Endothelial cell of umbilical vein (primary cell): ENCODE measurements at regions not wholly inside any gene's neighbourhood (a gene's known extent, or its start where the extent isn't known, plus 50 kb on each side); places are given as distances from the start of the nearest gene placed in this dataset.

Experiments used
- BruUV-seq: library from RNA; stranded (reverse); fragments of 400-500 nt; replicated peaks from 2 replicates; lab custom pipeline; 2021; lab: Mats Ljungman, UMichigan
- CTCF ChIA-PET: fragments of 300-600, 350-600 bp; sonication (Branson Sonifier 250); formaldehyde crosslinking; loops from one replicate; lab custom pipeline; 2021; ENCODE audit warnings: antibody characterized with exemption, inconsistent platforms; lab: Charles Lee
- POLR2A ChIA-PET: fragments of 300-600, 350-600 bp; sonication (Branson Sonifier 250); formaldehyde crosslinking; loops from one replicate; lab custom pipeline; 2021; ENCODE audit warnings: antibody characterized with exemption, inconsistent platforms; lab: Charles Lee
- DNase-seq: peaks from one replicate; pipeline ENCODE4 v3.0.0-alpha.2; 2011; ENCODE audit warnings: low read depth, low spot score
- FAIRE-seq: peaks from 2 replicates; lab custom pipeline; 2011; peaks lifted over from hg19 to GRCh38; lab: Jason Lieb, UNC
- H2AFZ ChIP-seq: 2 replicates; pipeline ENCODE4 v1.6.0; 2012; ENCODE audit warnings: low read depth, low read length, control low read depth, inconsistent platforms
- H3K27ac ChIP-seq: 2 replicates; pipeline ENCODE4 v1.5.1; 2011; ENCODE audit warnings: low read depth, mild to moderate bottlenecking, control low read depth, low read length, moderate library complexity; ENCODE audit not compliant: insufficient read depth
- H3K27me3 ChIP-seq, 2 experiments: 2 replicates each; pipeline versions ENCODE4 v1.6.0 to v1.6.1; 2011; ENCODE audit warnings: low read length in 2 of 2, mixed read lengths in 1 of 2; ENCODE audit not compliant: control insufficient read depth in 2 of 2, insufficient read depth in 2 of 2
- H3K36me3 ChIP-seq, 2 experiments: 2 replicates in 1 of 2; 3 replicates in 1 of 2; pipeline ENCODE4 v1.5.1; 2011; ENCODE audit warnings: low read length in 2 of 2, mild to moderate bottlenecking in 1 of 2, moderate library complexity in 1 of 2; ENCODE audit not compliant: control insufficient read depth in 2 of 2, insufficient read depth in 2 of 2; ENCODE audit errors: extremely low read depth in 1 of 2
- H3K4me1 ChIP-seq: 3 replicates; pipeline ENCODE4 v1.5.1; 2011; ENCODE audit warnings: mild to moderate bottlenecking, low read length; ENCODE audit not compliant: control insufficient read depth, insufficient read depth; ENCODE audit errors: extremely low read depth
- H3K4me2 ChIP-seq: 2 replicates; pipeline ENCODE4 v1.6.1; 2011; ENCODE audit warnings: low read length, control low read depth, mixed read lengths; ENCODE audit not compliant: insufficient read depth
- H3K4me3 ChIP-seq, 3 experiments: fragments of 200-600 bp in 1 of 3; sonication (generic), shearing (Covaris generic) in 1 of 3; replicated peaks in 1 of 3; 2 replicates each; pipeline ENCODE4 v1.5.1; 2011 to 2016; ENCODE audit warnings: control low read depth in 3 of 3, low read length in 3 of 3, mild to moderate bottlenecking in 2 of 3, inconsistent platforms in 1 of 3, low read depth in 1 of 3, moderate library complexity in 1 of 3; ENCODE audit not compliant: insufficient read depth in 1 of 3
- H3K79me2 ChIP-seq: 2 replicates; pipeline ENCODE4 v1.6.0; 2012; ENCODE audit warnings: low read length, inconsistent platforms; ENCODE audit not compliant: control insufficient read depth, insufficient read depth
- H3K9ac ChIP-seq: replicated peaks from 2 replicates; pipeline ENCODE3; 2011; ENCODE audit warnings: low read length, control low read depth; ENCODE audit not compliant: insufficient read depth; ENCODE audit errors: extremely low read depth
- H3K9me1 ChIP-seq: replicated peaks from 3 replicates; pipeline ENCODE4 v1.6.0; 2011; ENCODE audit warnings: mild to moderate bottlenecking, low read length; ENCODE audit not compliant: control insufficient read depth, insufficient read depth; ENCODE audit errors: extremely low read depth
- H3K9me3 ChIP-seq: replicated peaks from 2 replicates; pipeline ENCODE4 v1.5.1; 2012; ENCODE audit warnings: low read length, inconsistent platforms; ENCODE audit not compliant: control insufficient read depth, insufficient read depth
- H4K20me1 ChIP-seq: replicated peaks from 2 replicates; pipeline ENCODE3; 2011; ENCODE audit warnings: mild to moderate bottlenecking, low read length; ENCODE audit not compliant: control insufficient read depth, insufficient read depth; ENCODE audit errors: extremely low read depth
- CTCF ChIP-seq, 2 donors: IDR thresholded peaks; 1 replicate in 1 of 2; 2 replicates in 1 of 2; pipeline ENCODE4 v1.5.1; 2011; ENCODE audit warnings: low read length in 2 of 2, mild to moderate bottlenecking in 2 of 2, moderate library complexity in 2 of 2, control low read depth in 1 of 2, inconsistent platforms in 1 of 2, low read depth in 1 of 2; ENCODE audit not compliant: insufficient read depth in 1 of 2; ENCODE audit errors: extremely low read depth in 1 of 2
- EZH2 ChIP-seq: IDR thresholded peaks from 2 replicates; pipeline ENCODE4 v1.6.1; 2012; ENCODE audit warnings: borderline replicate concordance, low read depth, mild to moderate bottlenecking, moderate library complexity, low read length, inconsistent platforms; ENCODE audit not compliant: severe bottlenecking
- FOS ChIP-seq: IDR thresholded peaks from 2 replicates; pipeline ENCODE4 v1.6.1; 2011; ENCODE audit warnings: mild to moderate bottlenecking, low read length, moderate library complexity, borderline replicate concordance; ENCODE audit not compliant: insufficient read depth
- GATA2 ChIP-seq: IDR thresholded peaks from 2 replicates; pipeline ENCODE4 v1.7.0; 2011; ENCODE audit warnings: low read depth, mild to moderate bottlenecking, moderate library complexity, mixed read lengths, low read length; ENCODE audit not compliant: insufficient read length, insufficient read depth
- JUN ChIP-seq: IDR thresholded peaks from 2 replicates; pipeline ENCODE4 v1.6.1; 2011; ENCODE audit warnings: borderline replicate concordance, low read depth; ENCODE audit not compliant: insufficient read length, insufficient read depth
- MAX ChIP-seq: IDR thresholded peaks from 2 replicates; pipeline ENCODE4 v1.6.1; 2011; ENCODE audit not compliant: insufficient read depth, insufficient read length
- MYC ChIP-seq: IDR thresholded peaks from one replicate; pipeline ENCODE4 v1.6.1; 2011; ENCODE audit warnings: mild to moderate bottlenecking, low read depth, low read length
- POLR2A ChIP-seq: IDR thresholded peaks from 2 replicates; pipeline ENCODE4 v1.6.1; 2012; ENCODE audit warnings: low read depth, mild to moderate bottlenecking, control low read depth, low read length
- POLR2AphosphoS5 ChIP-seq: IDR thresholded peaks from 2 replicates; pipeline ENCODE4 v1.6.1; 2012; ENCODE audit warnings: low read depth, mild to moderate bottlenecking, control low read depth, low read length, moderate library complexity; ENCODE audit not compliant: insufficient read depth
- dilution Hi-C: fragments of 300-500 bp; cut with MboI; formaldehyde crosslinking; loops from one replicate; pipeline ENCODE4 v1.15.0; 2019; ENCODE audit warnings: low sequenced_read_pairs; ENCODE audit not compliant: extremely low pct_ligation_motif_present
- intact Hi-C: fragments of 100-400 bp; cut with micrococcal nuclease; formaldehyde crosslinking; loops from one replicate; pipeline ENCODE4 v1.10.0; 2022

- TF ChIP-seq GATA2 (no peak), MYC (no peak), CTCF (IDR thresholded peaks at IDR 0.05; ENCODE audit: extremely low read depth in 1 of 2, insufficient read depth in 1 of 2, low read depth in 1 of 2, low read length in 2 of 2) (no peak), JUN (no peak), MAX (no peak), FOS (no peak), EZH2 (no peak), POLR2AphosphoS5 (no peak), POLR2A (no peak)
- H3K4me3 ChIP-seq = no peak overlapping the region
- no peak overlapping the region for H2AFZ ChIP-seq
- H3K79me2 ChIP-seq = no peaks in the 10 kb centered on the region
- H3K27ac ChIP-seq = no peak overlapping the region
- ChIA-PET CTCF (no interaction called here), POLR2A (no interaction called here)
- H3K9me1 ChIP-seq = no peaks in the 10 kb centered on the region
- no peak overlapping the region for H3K4me2 ChIP-seq
- DNase-seq = no peak
- H3K9me3 ChIP-seq = no peaks in the 10 kb centered on the region
- no peaks in the 10 kb centered on the region for H4K20me1 ChIP-seq
- peaks cover 6% of the 10 kb centered on the region for H3K4me1 ChIP-seq
- no peak for FAIRE-seq
- no peaks in the 10 kb centered on the region for H3K36me3 ChIP-seq
- intact Hi-C loops (no loop called here), dilution Hi-C loops (no loop called here)
- no TSS peak for BruUV-seq
- no peaks in the 10 kb centered on the region for H3K27me3 ChIP-seq
- H3K9ac ChIP-seq = no peak overlapping the region
Observed at GRCh38 chr5:53323511-53323910, 156.9 kb upstream of the FST start.
